ENCODE measurements at regions not wholly inside any gene's neighbourhood (a gene's known extent, or its start where the extent isn't known, plus 50 kb on each side); places are given as distances from the start of the nearest gene placed in this dataset.

DNA sequence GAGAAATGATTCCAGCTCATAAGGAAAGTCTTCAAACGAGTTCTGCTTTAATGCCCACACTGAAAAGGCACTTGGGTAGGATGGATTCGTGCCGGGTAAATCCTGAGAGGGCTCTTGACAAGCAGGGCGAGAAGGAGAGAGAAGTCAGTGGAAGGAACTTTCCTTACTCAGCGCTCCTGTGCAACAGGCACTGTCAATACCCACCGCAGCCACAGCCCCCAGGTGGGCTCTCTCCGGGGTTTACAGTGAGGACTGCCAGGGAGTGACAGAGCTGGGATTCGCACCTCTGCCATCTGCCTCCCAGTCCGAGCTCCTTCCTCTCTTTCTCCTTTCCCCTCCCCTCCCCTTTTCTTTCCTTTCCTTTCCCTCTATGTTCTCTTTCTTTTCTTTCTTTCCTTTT lies 118.7 kb downstream of the BEGAIN start:
- ATAC-seq (ENCODE audit: insufficient read depth, low FRiP score): no peak
- 75 to 83% methylated on average over 9 of the region's 9 CpGs for WGBS, 2 donors

DNA sequence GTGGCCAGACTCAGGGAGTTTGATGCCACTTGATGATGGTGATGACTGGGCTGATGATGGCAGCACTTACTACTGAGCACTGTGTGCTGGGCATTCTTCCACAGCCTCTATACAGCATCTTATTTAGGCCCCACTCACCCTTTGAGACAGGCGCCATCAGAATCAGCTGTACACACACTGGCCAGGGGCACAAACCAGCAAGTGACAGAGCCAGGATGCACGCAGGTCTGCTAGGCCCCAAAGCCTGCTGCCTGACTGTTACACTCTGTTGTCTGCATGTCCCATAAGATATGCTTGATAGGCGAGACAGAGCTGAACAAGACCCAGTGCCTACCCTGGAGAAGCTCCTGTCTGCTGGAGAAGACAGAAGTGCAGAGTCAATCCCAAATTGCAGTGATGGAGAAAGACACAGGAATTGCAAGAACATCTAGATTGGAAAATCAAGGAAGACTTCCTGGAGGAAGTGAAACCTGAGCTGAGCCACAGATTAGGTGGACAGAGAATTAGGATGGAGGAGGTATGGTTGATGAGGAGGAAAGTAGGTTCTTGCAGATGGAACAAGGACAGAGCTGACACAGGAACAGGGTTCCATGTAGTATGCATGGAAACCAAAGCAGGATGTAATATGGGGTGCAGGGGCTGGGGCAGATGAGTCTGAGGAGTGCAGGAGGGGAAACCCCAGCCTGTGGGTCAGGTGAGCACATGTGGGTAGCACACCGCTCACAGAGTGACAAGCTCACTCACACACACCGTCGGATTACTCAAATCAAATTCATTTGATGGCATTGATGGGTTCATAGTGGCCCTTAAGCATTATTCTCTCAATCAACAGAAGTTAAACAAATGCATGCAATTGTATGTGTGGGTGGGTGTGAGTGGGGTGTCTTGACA lies 117.3 kb downstream of the BEGAIN start:
- WGBS, 2 donors: 95 to 99% methylated on average over 6 of the region's 6 CpGs

More for the DNA sequence above, 118.7 kb downstream of the BEGAIN start:
- DNase-seq: no peak
- Histone ChIP-seq H3K27me3 (ENCODE audit: control insufficient read depth in 3 of 3, insufficient read depth in 3 of 3, low read length in 2 of 3) (no peaks in the 10 kb centered on the region), H3K36me3 (ENCODE audit: control insufficient read depth in 4 of 4, insufficient read depth in 4 of 4, low read length in 4 of 4) (peaks cover 0 to 14% (median 8%) of the 10 kb centered on the region in 4 donors), H3K27ac (ENCODE audit: low read depth in 1 of 2, low read length in 1 of 2) (no peak overlapping the region), H3K9ac (ENCODE audit: insufficient read depth in 1 of 2, low read length in 2 of 2) (no peak overlapping the region), H3K4me3 (no peak overlapping the region), H3K4me1 (ENCODE audit: control insufficient read depth in 5 of 5, insufficient read depth in 5 of 5, low read length in 5 of 5) (no peaks in the 10 kb centered on the region), H3K9me3 (ENCODE audit: control insufficient read depth in 4 of 4, insufficient read depth in 3 of 4, low read length in 3 of 4) (no peaks in the 10 kb centered on the region)
- no peak for TF ChIP-seq CTCF (IDR thresholded peaks at IDR 0.05; ENCODE audit: control extremely low read depth, extremely low read depth)

GRCh38 chr14:100470523-100470897 lies 116.7 kb downstream of the BEGAIN start:
- 84 to 93% methylated on average over 2 of the region's 2 CpGs for WGBS, 2 donors
- ATAC-seq (ENCODE audit: insufficient read depth, low FRiP score) (no peak), DNase-seq (no peak)
- Histone ChIP-seq H3K9me3 (ENCODE audit: control insufficient read depth in 4 of 4, insufficient read depth in 3 of 4, low read length in 3 of 4) (no peaks in the 10 kb centered on the region), H3K27me3 (ENCODE audit: control insufficient read depth in 3 of 3, insufficient read depth in 3 of 3, low read length in 2 of 3) (no peaks in the 10 kb centered on the region), H3K4me1 (ENCODE audit: control insufficient read depth in 5 of 5, insufficient read depth in 5 of 5, low read length in 5 of 5) (no peaks in the 10 kb centered on the region), H3K36me3 (ENCODE audit: control insufficient read depth in 4 of 4, insufficient read depth in 4 of 4, low read length in 4 of 4) (peaks cover 0 to 14% (median 8%) of the 10 kb centered on the region in 4 donors), H3K27ac (ENCODE audit: low read depth in 1 of 2, low read length in 1 of 2) (no peak overlapping the region), H3K4me3 (no peak overlapping the region), H3K9ac (ENCODE audit: insufficient read depth in 1 of 2, low read length in 2 of 2) (no peak overlapping the region)
- TF ChIP-seq CTCF (IDR thresholded peaks at IDR 0.05; ENCODE audit: control extremely low read depth, extremely low read depth): no peak

More for the DNA sequence above, 117.3 kb downstream of the BEGAIN start:
- Histone ChIP-seq H3K27ac (ENCODE audit: low read depth in 1 of 2, low read length in 1 of 2) (no peak overlapping the region), H3K4me1 (ENCODE audit: control insufficient read depth in 5 of 5, insufficient read depth in 5 of 5, low read length in 5 of 5) (no peaks in the 10 kb centered on the region), H3K9ac (ENCODE audit: insufficient read depth in 1 of 2, low read length in 2 of 2) (no peak overlapping the region), H3K27me3 (ENCODE audit: control insufficient read depth in 3 of 3, insufficient read depth in 3 of 3, low read length in 2 of 3) (no peaks in the 10 kb centered on the region), H3K4me3 (no peak overlapping the region), H3K9me3 (ENCODE audit: control insufficient read depth in 4 of 4, insufficient read depth in 3 of 4, low read length in 3 of 4) (no peaks in the 10 kb centered on the region), H3K36me3 (ENCODE audit: control insufficient read depth in 4 of 4, insufficient read depth in 4 of 4, low read length in 4 of 4) (peaks cover 0 to 14% (median 8%) of the 10 kb centered on the region in 4 donors)
- ATAC-seq (ENCODE audit: insufficient read depth, low FRiP score) (no peak), DNase-seq (no peak)
- TF ChIP-seq CTCF (IDR thresholded peaks at IDR 0.05; ENCODE audit: control extremely low read depth, extremely low read depth): no peak

Data from lung (tissue), 11 donors.